Osteocyte (in vitro differentiated cells): ENCODE measurements at regions not wholly inside any gene's neighbourhood (a gene's known extent, or its start where the extent isn't known, plus 50 kb on each side); places are given as distances from the start of the nearest gene placed in this dataset.

Experiments
- DNase-seq: peaks from one replicate; pipeline ENCODE4 v3.0.0; 2021; ENCODE audit warnings: mixed read lengths; ENCODE audit not compliant: unreplicated experiment; ENCODE audit errors: extremely low spot score
- H3K27ac Mint-ChIP-seq: one replicate; pipeline ENCODE4 v1.8.0; 2021; ENCODE audit warnings: mild to moderate bottlenecking, mixed read lengths; ENCODE audit not compliant: unreplicated experiment
- H3K27me3 Mint-ChIP-seq: one replicate; pipeline ENCODE4 v1.8.0; 2021; ENCODE audit warnings: mixed read lengths; ENCODE audit not compliant: unreplicated experiment
- H3K36me3 Mint-ChIP-seq: one replicate; pipeline ENCODE4 v1.8.0; 2021; ENCODE audit warnings: mixed read lengths; ENCODE audit not compliant: unreplicated experiment
- H3K4me1 Mint-ChIP-seq: one replicate; pipeline ENCODE4 v1.8.0; 2021; ENCODE audit warnings: mixed read lengths; ENCODE audit not compliant: unreplicated experiment
- H3K4me3 Mint-ChIP-seq: one replicate; pipeline ENCODE4 v1.8.0; 2021; ENCODE audit warnings: mild to moderate bottlenecking, moderate library complexity, mixed read lengths; ENCODE audit not compliant: unreplicated experiment
- H3K9me3 Mint-ChIP-seq: one replicate; pipeline ENCODE4 v1.8.0; 2021; ENCODE audit warnings: mixed read lengths; ENCODE audit not compliant: unreplicated experiment
- TF ChIP-seq, protein P1 (sequence below): fragments of 200-600 bp; sonication (generic); IDR thresholded peaks from 2 replicates; pipeline ENCODE4 v1.5.0; 2021; ENCODE audit warnings: antibody characterized with exemption, mild to moderate bottlenecking, moderate library complexity

DNA sequence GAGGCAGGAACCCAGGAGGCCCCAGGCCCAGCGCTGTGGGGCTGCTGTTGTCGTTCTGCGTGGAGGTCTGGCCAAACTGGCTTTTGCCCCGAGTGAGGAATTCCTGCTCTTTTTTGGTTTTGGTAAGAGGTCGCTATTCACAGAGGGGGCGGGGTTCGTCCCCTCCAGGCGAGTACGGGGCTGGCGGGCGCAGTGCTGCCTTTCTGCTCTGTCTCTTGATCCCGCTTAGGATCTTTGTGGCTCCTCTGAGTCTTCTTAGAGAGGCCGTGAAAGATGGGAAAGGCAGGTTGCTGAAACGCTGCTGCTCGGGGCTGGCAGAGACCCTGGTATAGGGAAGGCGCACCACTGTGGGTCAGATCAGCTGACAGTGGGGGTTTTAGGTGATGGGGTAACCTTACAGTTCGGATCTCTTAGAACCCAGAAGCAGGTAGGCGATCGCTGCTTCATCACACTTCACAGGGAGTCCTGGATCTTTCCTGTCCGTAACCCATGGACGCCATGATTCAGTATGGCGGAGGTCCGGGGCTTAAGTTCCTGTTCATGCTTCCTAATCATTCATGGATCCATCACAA, 136.7 kb downstream of the KIF20B start:
- TF ChIP-seq, protein P1, sequence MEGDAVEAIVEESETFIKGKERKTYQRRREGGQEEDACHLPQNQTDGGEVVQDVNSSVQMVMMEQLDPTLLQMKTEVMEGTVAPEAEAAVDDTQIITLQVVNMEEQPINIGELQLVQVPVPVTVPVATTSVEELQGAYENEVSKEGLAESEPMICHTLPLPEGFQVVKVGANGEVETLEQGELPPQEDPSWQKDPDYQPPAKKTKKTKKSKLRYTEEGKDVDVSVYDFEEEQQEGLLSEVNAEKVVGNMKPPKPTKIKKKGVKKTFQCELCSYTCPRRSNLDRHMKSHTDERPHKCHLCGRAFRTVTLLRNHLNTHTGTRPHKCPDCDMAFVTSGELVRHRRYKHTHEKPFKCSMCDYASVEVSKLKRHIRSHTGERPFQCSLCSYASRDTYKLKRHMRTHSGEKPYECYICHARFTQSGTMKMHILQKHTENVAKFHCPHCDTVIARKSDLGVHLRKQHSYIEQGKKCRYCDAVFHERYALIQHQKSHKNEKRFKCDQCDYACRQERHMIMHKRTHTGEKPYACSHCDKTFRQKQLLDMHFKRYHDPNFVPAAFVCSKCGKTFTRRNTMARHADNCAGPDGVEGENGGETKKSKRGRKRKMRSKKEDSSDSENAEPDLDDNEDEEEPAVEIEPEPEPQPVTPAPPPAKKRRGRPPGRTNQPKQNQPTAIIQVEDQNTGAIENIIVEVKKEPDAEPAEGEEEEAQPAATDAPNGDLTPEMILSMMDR: no peak
- H3K27me3 Mint-ChIP-seq: peaks cover 6% of the 10 kb centered on the region
- no peak overlapping the region for H3K27ac Mint-ChIP-seq
- H3K9me3 Mint-ChIP-seq: peaks cover 8% of the 10 kb centered on the region
- H3K4me3 Mint-ChIP-seq: no peak overlapping the region
- H3K36me3 Mint-ChIP-seq: no peaks in the 10 kb centered on the region
- H3K4me1 Mint-ChIP-seq: no peaks in the 10 kb centered on the region
- DNase-seq: no peak

- no peak for DNase-seq
- Mint-ChIP-seq H3K27ac (no peak overlapping the region), H3K27me3 (peaks cover 25% of the 10 kb centered on the region), H3K4me3 (no peak overlapping the region), H3K36me3 (no peaks in the 10 kb centered on the region), H3K9me3 (peaks cover 4% of the 10 kb centered on the region), H3K4me1 (no peaks in the 10 kb centered on the region)
- TF ChIP-seq, protein P1: no peak
These were observed 144.3 kb downstream of the KIF20B start for GRCh38 chr10:89845541-89846280.

- Mint-ChIP-seq H3K27me3 (peaks cover 25% of the 10 kb centered on the region), H3K4me1 (no peaks in the 10 kb centered on the region), H3K4me3 (no peak overlapping the region), H3K9me3 (peaks cover 4% of the 10 kb centered on the region), H3K27ac (no peak overlapping the region), H3K36me3 (no peaks in the 10 kb centered on the region)
- DNase-seq: no peak
- TF ChIP-seq, protein P1: no peak
These were observed 144.9 kb downstream of the KIF20B start for GRCh38 chr10:89846281-89846630.

- no peak overlapping the region for H3K4me3 Mint-ChIP-seq
- H3K4me1 Mint-ChIP-seq: no peaks in the 10 kb centered on the region
- H3K36me3 Mint-ChIP-seq: no peaks in the 10 kb centered on the region
- DNase-seq: no peak
- TF ChIP-seq, protein P1: no peak
- peaks cover 25% of the 10 kb centered on the region for H3K27me3 Mint-ChIP-seq
- H3K9me3 Mint-ChIP-seq: peaks cover 4% of the 10 kb centered on the region
- no peak overlapping the region for H3K27ac Mint-ChIP-seq
These were observed 145.4 kb downstream of the KIF20B start for GRCh38 chr10:89846786-89847185.

DNA sequence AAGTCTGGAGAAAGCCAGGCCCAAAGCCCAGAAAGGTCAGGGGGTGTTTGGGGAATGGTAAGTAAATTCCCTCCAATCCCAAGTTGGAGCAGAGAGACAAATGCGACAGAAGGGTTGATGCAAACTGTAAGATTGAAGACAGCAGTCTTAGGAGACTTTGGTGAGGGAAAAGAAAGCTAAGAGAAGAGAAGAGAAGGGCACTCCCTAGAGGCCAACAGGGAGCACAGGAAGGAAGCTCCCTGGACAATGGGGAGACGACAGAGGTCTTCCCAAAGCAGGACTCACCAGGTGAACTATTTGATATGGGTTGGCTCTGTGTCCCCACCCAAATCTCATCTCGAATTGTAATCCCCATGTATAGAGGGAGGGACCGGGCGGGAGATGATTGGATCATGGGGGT, 151.5 kb downstream of the KIF20B start:
- Mint-ChIP-seq H3K9me3 (no peaks in the 10 kb centered on the region), H3K27me3 (peaks cover 40% of the 10 kb centered on the region), H3K36me3 (no peaks in the 10 kb centered on the region), H3K4me1 (no peaks in the 10 kb centered on the region), H3K4me3 (no peak overlapping the region), H3K27ac (no peak overlapping the region)
- TF ChIP-seq, protein P1: no peak
- DNase-seq: no peak
